K562 (cell line): ENCODE measurements at regions not wholly inside any gene's neighbourhood (a gene's known extent, or its start where the extent isn't known, plus 50 kb on each side); places are given as distances from the start of the nearest gene placed in this dataset.

Experiments used
- CBX5 ChIP-seq: IDR thresholded peaks from 2 replicates; pipeline ENCODE4 v1.6.1; 2014; ENCODE audit warnings: low read depth, borderline replicate concordance
- GATAD2A ChIP-seq: fragments of 450-650 bp; IDR thresholded peaks from 2 replicates; pipeline ENCODE4 v1.6.1; 2017
- MGA ChIP-seq: fragments of 450-650 bp; IDR thresholded peaks from 2 replicates; pipeline ENCODE4 v1.6.1; 2016; ENCODE audit warnings: mild to moderate bottlenecking, moderate library complexity
- PURB ChIP-seq: sonication (generic); formaldehyde crosslinking; IDR thresholded peaks from 2 replicates; pipeline ENCODE4 v1.9.0; 2021; ENCODE audit warnings: low read depth, mild to moderate bottlenecking, missing genetic modification reagents
- SIN3A ChIP-seq, 2 experiments: fragments of 150-350 bp in 1 of 2; IDR thresholded peaks; 2 replicates each; pipeline ENCODE4 v1.6.1; 2011 to 2016; ENCODE audit warnings: borderline replicate concordance in 2 of 2, low read depth in 2 of 2, low read length in 2 of 2, mild to moderate bottlenecking in 2 of 2, moderate library complexity in 2 of 2; ENCODE audit not compliant: control insufficient read depth in 1 of 2
- STAT5A ChIP-seq: IDR thresholded peaks from 2 replicates; pipeline ENCODE4 v1.6.1; 2012; ENCODE audit warnings: low read length, inconsistent platforms, borderline replicate concordance
- UBTF ChIP-seq, 2 experiments: IDR thresholded peaks; 2 replicates each; pipeline ENCODE4 v1.6.1; 2012; ENCODE audit warnings: improper control_type of control experiment in 2 of 2, low read depth in 2 of 2, low read length in 2 of 2, borderline replicate concordance in 1 of 2
- ZBTB43 ChIP-seq: sonication (generic); formaldehyde crosslinking; IDR thresholded peaks from 2 replicates; pipeline ENCODE4 v1.8.0; 2023; ENCODE audit warnings: mild to moderate bottlenecking, missing genetic modification reagents
- ZNF354B ChIP-seq: fragments of 250-450 bp; sonication (Bioruptor Pico); IDR thresholded peaks from 2 replicates; pipeline ENCODE4 v1.4.0; 2020
- TF ChIP-seq, protein P1 (sequence below): conservative IDR thresholded peaks from 2 replicates; pipeline ENCODE4 v1.6.1; 2011; ENCODE audit warnings: low read depth, mild to moderate bottlenecking, low read length; ENCODE audit not compliant: control insufficient read depth

- TF ChIP-seq, protein P1, sequence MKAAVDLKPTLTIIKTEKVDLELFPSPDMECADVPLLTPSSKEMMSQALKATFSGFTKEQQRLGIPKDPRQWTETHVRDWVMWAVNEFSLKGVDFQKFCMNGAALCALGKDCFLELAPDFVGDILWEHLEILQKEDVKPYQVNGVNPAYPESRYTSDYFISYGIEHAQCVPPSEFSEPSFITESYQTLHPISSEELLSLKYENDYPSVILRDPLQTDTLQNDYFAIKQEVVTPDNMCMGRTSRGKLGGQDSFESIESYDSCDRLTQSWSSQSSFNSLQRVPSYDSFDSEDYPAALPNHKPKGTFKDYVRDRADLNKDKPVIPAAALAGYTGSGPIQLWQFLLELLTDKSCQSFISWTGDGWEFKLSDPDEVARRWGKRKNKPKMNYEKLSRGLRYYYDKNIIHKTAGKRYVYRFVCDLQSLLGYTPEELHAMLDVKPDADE, result no peak
- TF ChIP-seq MGA (peak; percentile 61), PURB (CRISPR knock-in tag) (no peak), SIN3A (IDR thresholded peaks at IDR 0.05; ENCODE audit: borderline replicate concordance in 2 of 2, control insufficient read depth in 1 of 2, low read depth in 2 of 2, low read length in 2 of 2) (no peak), ZNF354B (CRISPR knock-in tag) (no peak), CBX5 (no peak), ZBTB43 (CRISPR knock-in tag) (no peak), STAT5A (no peak; the same call in 1 of the 2 replicates), GATAD2A (no peak), UBTF (IDR thresholded peaks at IDR 0.05; ENCODE audit: borderline replicate concordance in 1 of 2, low read depth in 2 of 2, low read length in 2 of 2) (no peak)
Observed at GRCh38 chr10:5284311-5285057, 80.3 kb upstream of the UCN3 start (continued).
